PC-9 (cell line): ENCODE measurements at regions not wholly inside any gene's neighbourhood (a gene's known extent, or its start where the extent isn't known, plus 50 kb on each side); places are given as distances from the start of the nearest gene placed in this dataset.

Experiments
- BruUV-seq: library from RNA; stranded (reverse); fragments of 400-500 nt; replicated peaks from 2 replicates; lab custom pipeline; 2021; lab: Mats Ljungman, UMichigan
- CTCF ChIA-PET: fragments of 300-600 bp; sonication (Branson Sonifier 250); formaldehyde crosslinking; loops from one replicate; lab custom pipeline; 2022; ENCODE audit warnings: antibody characterized with exemption; lab: Charles Lee
- POLR2A ChIA-PET: fragments of 300-600 bp; sonication (Branson Sonifier 250); formaldehyde crosslinking; loops from one replicate; lab custom pipeline; 2022; ENCODE audit warnings: antibody characterized with exemption; ENCODE audit not compliant: unreplicated experiment; lab: Charles Lee
- DNase-seq, 2 experiments: peaks; one replicate each; pipeline versions ENCODE4 v3.0.0 to v3.0.0-alpha.2; 2015 to 2022; ENCODE audit warnings: mixed read lengths in 1 of 2
- H2AFZ ChIP-seq: fragments of 200-600 bp; sonication (generic); 2 replicates; pipeline ENCODE4 v1.8.1; 2017; ENCODE audit warnings: antibody characterized with exemption
- H3F3A ChIP-seq: fragments of 200-600 bp; sonication (generic); 2 replicates; pipeline ENCODE4 v1.8.1; 2017; ENCODE audit warnings: antibody characterized with exemption, mild to moderate bottlenecking, low read depth; ENCODE audit not compliant: insufficient read depth
- H3K27ac ChIP-seq: fragments of 200-600 bp; sonication (generic); 2 replicates; pipeline ENCODE4 v1.6.1; 2016; ENCODE audit warnings: mixed run types
- H3K27me3 ChIP-seq: fragments of 200-600 bp; sonication (generic); 2 replicates; pipeline ENCODE4 v1.6.1; 2016; ENCODE audit warnings: low read depth, mixed run types; ENCODE audit not compliant: insufficient read depth
- H3K36me3 ChIP-seq: fragments of 200-600 bp; sonication (generic); 2 replicates; pipeline ENCODE4 v1.6.1; 2016; ENCODE audit warnings: low read depth, mixed run types
- H3K4me1 ChIP-seq: fragments of 200-600 bp; sonication (generic); replicated peaks from 2 replicates; pipeline ENCODE4 v1.6.1; 2016; ENCODE audit warnings: mixed run types; ENCODE audit not compliant: insufficient read depth
- H3K4me2 ChIP-seq: fragments of 200-600 bp; sonication (generic); 2 replicates; pipeline ENCODE4 v1.6.1; 2017; ENCODE audit warnings: mixed run types
- H3K4me3 ChIP-seq: fragments of 200-600 bp; sonication (generic); 2 replicates; pipeline ENCODE4 v1.6.1; 2016; ENCODE audit warnings: mixed run types
- H3K79me2 ChIP-seq: fragments of 200-600 bp; sonication (generic); 2 replicates; pipeline ENCODE4 v1.6.1; 2017; ENCODE audit warnings: low read depth, mixed run types
- H3K9me2 ChIP-seq: fragments of 200-600 bp; sonication (generic); 2 replicates; pipeline ENCODE4 v1.8.1; 2017; ENCODE audit warnings: mild to moderate bottlenecking; ENCODE audit not compliant: insufficient read depth
- H3K9me3 ChIP-seq: fragments of 200-600 bp; sonication (generic); 2 replicates; pipeline ENCODE4 v1.8.1; 2016; ENCODE audit warnings: low read depth; ENCODE audit not compliant: insufficient read depth
- H4K20me1 ChIP-seq: fragments of 200-600 bp; sonication (generic); 2 replicates; pipeline ENCODE4 v1.8.1; 2017; ENCODE audit not compliant: insufficient read depth
- EZH2 ChIP-seq: fragments of 200-600 bp; sonication (generic); IDR thresholded peaks from 2 replicates; pipeline ENCODE4 v1.8.0; 2017; ENCODE audit warnings: antibody characterized with exemption, low read depth
- intact Hi-C: fragments of 100-400 bp; cut with micrococcal nuclease; formaldehyde crosslinking; loops from one replicate; pipeline ENCODE4 v1.10.0; 2022; ENCODE audit not compliant: unreplicated experiment
- TF ChIP-seq, protein P1 (sequence below): fragments of 200-600 bp; sonication (generic); conservative IDR thresholded peaks from 2 replicates; pipeline ENCODE4 v1.6.1; 2017; ENCODE audit warnings: mixed run types, antibody characterized with exemption, mild to moderate bottlenecking, moderate library complexity

DNA sequence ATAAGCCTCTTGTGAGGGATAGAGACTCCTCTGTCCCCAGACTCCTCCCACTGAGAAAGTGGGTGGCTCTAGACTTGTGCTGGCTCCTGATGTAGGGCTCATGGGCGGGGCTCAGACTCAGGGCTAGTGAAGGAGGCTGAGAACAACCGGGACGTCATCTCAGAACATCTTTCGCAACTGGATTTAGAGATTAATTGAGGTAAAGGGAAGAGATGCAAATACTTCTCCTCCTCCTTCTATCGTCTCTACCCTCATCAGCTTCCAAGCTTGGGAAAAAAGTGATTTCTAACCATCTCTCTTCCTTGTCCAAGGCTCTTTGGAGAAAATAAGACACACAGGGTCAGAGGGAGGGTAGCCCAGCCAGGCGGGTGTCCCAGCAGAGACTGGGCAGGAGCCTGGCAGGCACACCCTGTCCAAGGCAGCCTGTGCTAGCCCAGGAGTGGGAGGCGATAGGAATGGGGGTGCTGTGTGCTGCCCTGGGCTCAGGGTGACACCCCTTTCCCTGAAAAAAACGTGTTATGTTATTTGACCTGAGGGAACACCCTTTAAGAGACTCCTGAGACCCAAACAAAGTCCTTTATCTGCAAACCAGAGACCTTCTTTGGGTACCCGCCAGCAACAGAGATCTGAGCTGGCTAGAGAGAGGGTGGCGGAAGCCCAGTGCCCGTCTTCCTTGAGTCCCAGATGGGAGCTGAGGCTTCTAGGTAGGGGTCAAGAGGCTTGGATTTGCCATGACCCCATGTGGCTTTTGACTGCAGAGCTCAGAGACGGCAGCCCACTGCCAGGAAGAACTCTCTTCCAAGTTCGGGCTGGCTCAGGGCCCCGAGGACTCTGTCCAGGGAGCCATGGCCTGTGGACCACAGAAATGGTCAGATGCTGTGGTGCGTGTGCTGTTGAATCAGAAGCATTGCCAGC is 160.9 kb downstream of the ADAMTS15 start:
- ChIA-PET CTCF (no interaction called here), POLR2A (no interaction called here)
- Histone ChIP-seq H3K36me3 (no peaks in the 10 kb centered on the region), H3K27ac (no peak overlapping the region), H3K4me1 (0 out of 2 replicates have a peak, but pooled peaks cover 5% of the 10 kb centered on the region), H3K9me2 (no peaks in the 10 kb centered on the region), H3K27me3 (no peaks in the 10 kb centered on the region), H3K4me2 (no peak overlapping the region), H2AFZ (no peak overlapping the region), H3F3A (no peaks in the 10 kb centered on the region; the same call in 1 of the 2 replicates), H3K4me3 (no peak overlapping the region), H4K20me1 (no peaks in the 10 kb centered on the region), H3K9me3 (peaks cover 4% of the 10 kb centered on the region; the same call in 1 of the 2 replicates), H3K79me2 (no peaks in the 10 kb centered on the region)
- DNase-seq, result no peak
- TF ChIP-seq, protein P1, sequence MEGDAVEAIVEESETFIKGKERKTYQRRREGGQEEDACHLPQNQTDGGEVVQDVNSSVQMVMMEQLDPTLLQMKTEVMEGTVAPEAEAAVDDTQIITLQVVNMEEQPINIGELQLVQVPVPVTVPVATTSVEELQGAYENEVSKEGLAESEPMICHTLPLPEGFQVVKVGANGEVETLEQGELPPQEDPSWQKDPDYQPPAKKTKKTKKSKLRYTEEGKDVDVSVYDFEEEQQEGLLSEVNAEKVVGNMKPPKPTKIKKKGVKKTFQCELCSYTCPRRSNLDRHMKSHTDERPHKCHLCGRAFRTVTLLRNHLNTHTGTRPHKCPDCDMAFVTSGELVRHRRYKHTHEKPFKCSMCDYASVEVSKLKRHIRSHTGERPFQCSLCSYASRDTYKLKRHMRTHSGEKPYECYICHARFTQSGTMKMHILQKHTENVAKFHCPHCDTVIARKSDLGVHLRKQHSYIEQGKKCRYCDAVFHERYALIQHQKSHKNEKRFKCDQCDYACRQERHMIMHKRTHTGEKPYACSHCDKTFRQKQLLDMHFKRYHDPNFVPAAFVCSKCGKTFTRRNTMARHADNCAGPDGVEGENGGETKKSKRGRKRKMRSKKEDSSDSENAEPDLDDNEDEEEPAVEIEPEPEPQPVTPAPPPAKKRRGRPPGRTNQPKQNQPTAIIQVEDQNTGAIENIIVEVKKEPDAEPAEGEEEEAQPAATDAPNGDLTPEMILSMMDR, result no peak
- TF ChIP-seq EZH2, result no peak
- BruUV-seq, result no TSS peak
- intact Hi-C loops, result no loop called here

DNA sequence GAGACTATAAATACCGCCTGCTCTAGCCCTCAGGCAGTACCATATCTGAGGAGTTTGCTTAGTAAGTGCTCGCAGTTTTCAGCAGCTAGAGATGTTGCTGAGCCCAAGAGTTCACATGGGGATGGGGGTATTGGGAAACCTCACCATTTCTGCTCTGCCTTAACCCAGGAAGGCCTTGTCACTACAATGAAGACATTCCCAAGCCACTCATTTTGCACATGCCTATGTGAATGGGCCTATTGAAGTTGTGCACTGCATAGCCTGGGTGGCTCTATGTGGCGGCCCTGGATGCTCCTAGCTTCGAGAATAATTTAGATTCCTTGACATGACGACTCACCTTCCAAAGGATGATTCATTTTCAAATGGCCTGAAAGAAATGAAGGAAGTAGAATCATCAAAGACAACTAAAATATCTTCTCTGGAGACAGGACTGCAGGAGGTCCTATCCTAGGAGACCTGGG is 163.4 kb downstream of the ADAMTS15 start:
- intact Hi-C loops, result no loop called here
- no TSS peak for BruUV-seq
- H3K27me3 ChIP-seq, result no peaks in the 10 kb centered on the region
- no peak overlapping the region for H2AFZ ChIP-seq
- ChIA-PET CTCF (no interaction called here), POLR2A (no interaction called here)
- no peak overlapping the region for H3K4me3 ChIP-seq
- no peak overlapping the region for H3K27ac ChIP-seq
- no peak overlapping the region for H3K4me2 ChIP-seq
- H4K20me1 ChIP-seq, result no peaks in the 10 kb centered on the region
- H3K9me2 ChIP-seq, result no peaks in the 10 kb centered on the region
- no peaks in the 10 kb centered on the region for H3K36me3 ChIP-seq
- peak in 1 of 2 experiments; percentile 46 for DNase-seq
- H3F3A ChIP-seq, result no peaks in the 10 kb centered on the region
- H3K79me2 ChIP-seq, result no peaks in the 10 kb centered on the region
- H3K4me1 ChIP-seq, result no peaks in the 10 kb centered on the region
- TF ChIP-seq, protein P1, result no peak
- no peak for TF ChIP-seq EZH2
- H3K9me3 ChIP-seq, result peaks cover 4% of the 10 kb centered on the region; the same call in 1 of the 2 replicates

DNA sequence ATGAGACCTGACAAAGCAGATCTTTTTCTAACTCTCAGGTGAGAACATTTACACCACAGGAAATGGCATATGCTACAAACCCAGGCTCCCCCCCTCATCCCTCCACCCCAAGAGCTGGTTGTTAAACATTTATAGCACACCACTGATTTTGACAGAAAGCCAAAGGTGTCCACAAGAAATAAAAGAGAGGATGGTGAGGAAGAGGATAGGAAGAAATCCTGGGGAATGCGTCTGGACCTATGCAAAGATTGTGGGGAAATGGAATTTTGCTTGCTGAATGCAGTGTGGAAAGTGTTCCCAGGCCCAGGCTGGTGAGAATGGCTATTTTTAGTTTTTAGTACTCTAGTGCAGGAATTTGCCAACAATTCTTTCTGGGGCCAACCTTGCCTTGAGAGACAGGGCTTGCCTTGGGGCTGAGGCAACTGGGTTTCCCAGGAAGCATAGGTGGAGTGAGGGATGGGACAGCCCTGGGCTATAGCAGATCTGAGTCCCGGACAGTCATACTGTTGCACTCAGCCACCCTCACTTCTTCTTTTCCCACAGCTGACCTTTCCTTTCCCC is 163.9 kb downstream of the ADAMTS15 start:
- Histone ChIP-seq H3K4me2 (no peak overlapping the region), H3F3A (no peaks in the 10 kb centered on the region), H3K4me1 (no peaks in the 10 kb centered on the region), H3K27me3 (no peaks in the 10 kb centered on the region), H3K9me2 (no peaks in the 10 kb centered on the region), H3K27ac (no peak overlapping the region), H3K4me3 (no peak overlapping the region), H2AFZ (no peak overlapping the region), H4K20me1 (no peaks in the 10 kb centered on the region), H3K9me3 (peaks cover 4% of the 10 kb centered on the region; the same call in 1 of the 2 replicates), H3K36me3 (no peaks in the 10 kb centered on the region), H3K79me2 (no peaks in the 10 kb centered on the region)
- no TSS peak for BruUV-seq
- no peak for DNase-seq
- TF ChIP-seq EZH2, result no peak
- TF ChIP-seq, protein P1, result no peak
- ChIA-PET POLR2A (no interaction called here), CTCF (no interaction called here)
- intact Hi-C loops, result no loop called here
